ENCODE measurements at regions not wholly inside any gene's neighbourhood (a gene's known extent, or its start where the extent isn't known, plus 50 kb on each side); places are given as distances from the start of the nearest gene placed in this dataset.

DNA sequence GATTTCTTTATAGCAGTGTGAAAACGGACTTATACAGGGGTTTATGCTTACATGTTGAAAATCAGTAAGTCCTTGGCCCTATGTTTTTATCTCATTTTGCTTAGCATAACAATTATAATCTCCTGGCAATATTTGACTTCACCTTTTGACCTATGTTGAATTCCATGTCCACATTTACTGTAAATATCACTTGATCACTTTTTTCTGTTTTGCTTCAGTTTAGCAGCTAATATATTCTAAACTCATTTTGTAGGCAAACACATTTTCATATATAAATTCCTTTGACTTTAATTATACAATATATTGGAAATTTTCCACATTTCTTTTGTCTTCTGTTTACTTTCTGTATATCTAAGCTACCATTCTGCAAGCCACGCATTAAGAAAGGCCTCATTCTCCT is 674.0 kb downstream of the MAT2B start:
- TF ChIP-seq, protein P1, sequence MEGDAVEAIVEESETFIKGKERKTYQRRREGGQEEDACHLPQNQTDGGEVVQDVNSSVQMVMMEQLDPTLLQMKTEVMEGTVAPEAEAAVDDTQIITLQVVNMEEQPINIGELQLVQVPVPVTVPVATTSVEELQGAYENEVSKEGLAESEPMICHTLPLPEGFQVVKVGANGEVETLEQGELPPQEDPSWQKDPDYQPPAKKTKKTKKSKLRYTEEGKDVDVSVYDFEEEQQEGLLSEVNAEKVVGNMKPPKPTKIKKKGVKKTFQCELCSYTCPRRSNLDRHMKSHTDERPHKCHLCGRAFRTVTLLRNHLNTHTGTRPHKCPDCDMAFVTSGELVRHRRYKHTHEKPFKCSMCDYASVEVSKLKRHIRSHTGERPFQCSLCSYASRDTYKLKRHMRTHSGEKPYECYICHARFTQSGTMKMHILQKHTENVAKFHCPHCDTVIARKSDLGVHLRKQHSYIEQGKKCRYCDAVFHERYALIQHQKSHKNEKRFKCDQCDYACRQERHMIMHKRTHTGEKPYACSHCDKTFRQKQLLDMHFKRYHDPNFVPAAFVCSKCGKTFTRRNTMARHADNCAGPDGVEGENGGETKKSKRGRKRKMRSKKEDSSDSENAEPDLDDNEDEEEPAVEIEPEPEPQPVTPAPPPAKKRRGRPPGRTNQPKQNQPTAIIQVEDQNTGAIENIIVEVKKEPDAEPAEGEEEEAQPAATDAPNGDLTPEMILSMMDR (IDR thresholded peaks at IDR 0.05), result no peak

DNA sequence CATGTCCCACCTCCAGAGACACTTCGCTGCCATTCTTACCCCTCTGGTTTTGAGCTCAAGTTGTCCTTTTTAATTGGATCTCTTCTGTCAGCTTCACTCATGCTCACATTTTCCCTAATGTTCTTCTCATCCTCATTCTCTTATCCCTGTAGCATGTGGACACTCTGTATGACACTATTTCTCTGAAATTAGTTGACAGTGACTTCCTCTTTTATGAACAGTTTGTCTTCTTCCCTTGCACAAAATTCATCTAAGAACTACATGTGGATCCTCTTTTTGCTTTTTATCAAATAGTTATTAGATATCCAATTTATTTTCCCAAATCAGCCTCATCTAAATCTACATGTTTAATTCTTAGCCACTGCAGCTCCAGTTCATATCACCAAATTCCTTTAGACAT is 676.2 kb downstream of the MAT2B start:
- TF ChIP-seq, protein P1 (IDR thresholded peaks at IDR 0.05), result no peak

DNA sequence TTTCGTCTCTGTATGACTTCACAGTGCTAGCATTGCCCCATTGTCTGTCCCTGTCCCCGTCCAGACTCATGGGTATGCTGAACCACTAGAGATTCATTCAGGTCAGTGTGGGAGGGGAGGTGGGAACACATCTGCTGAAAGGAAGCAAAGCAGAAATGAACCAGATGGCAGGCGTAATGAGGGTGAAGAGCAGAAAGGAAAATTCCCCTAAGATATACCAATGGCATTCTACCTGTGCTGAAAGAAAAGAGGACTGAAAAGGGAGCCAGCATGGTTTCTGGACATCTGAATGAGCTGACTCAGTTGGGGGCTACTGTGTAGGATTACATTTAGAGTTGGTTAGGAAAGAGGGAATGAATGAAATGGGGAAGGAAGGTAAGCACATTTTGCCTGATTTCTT is 678.7 kb downstream of the MAT2B start:
- TF ChIP-seq, protein P1 (IDR thresholded peaks at IDR 0.05), result no peak

DNA sequence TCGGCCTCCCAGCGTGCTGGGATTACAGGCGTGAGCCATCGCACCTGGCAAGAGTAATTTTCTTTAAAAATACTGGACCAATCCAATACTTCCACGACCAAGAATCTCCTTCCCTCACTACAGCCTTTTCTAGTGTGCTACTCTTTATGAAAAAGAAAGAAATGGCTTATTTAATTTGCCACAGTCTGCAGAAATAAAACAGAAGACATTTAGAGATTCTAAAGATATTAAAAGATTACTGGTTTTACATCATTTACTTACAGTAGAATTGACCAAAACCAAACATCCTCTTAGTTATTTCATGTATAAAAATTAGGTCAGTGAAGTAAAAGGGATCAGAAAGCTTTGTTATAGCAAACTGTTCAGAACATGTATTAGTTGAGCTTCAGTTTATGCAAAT is 679.6 kb downstream of the MAT2B start:
- TF ChIP-seq, protein P1 (IDR thresholded peaks at IDR 0.05), result no peak

DNA sequence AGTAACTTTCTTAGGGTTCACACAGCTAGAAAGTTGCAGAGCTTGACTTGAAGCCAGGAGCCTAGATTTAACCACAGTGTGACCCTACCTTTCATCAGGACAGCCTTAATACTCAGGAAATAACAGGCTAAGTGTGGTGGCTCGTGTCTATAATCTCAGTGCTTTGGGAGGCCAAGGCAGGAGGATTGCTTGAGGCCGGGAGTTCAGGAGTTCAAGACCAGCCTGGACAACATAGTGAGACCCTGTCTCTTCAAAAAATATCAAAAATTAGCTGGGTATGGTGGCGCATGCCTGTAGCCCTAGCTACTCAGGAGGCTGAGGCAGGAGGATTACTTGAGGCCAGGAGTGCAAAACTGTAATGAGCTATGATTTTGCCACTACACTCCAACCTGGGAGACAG is 681.1 kb downstream of the MAT2B start:
- TF ChIP-seq, protein P1 (IDR thresholded peaks at IDR 0.05), result no peak

DNA sequence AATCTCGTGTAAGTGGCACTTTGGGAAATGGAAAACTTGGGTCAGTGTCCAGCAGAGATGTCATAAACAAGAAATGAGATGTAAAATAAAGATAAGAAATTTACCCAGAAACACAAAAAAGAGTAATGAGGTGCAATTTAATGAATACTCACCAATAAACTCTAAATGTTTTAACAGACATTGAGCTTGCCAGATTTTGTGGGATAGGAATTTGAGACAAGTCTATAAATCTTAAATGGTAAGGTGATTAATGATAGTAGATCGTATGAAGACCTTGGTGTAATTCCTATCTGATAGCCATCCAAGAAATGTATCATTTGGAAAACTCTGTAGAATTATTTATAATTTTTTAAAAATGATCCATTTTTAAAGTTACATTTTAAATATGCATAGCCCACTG is 682.4 kb downstream of the MAT2B start:
- TF ChIP-seq, protein P1 (IDR thresholded peaks at IDR 0.05), result no peak

DNA sequence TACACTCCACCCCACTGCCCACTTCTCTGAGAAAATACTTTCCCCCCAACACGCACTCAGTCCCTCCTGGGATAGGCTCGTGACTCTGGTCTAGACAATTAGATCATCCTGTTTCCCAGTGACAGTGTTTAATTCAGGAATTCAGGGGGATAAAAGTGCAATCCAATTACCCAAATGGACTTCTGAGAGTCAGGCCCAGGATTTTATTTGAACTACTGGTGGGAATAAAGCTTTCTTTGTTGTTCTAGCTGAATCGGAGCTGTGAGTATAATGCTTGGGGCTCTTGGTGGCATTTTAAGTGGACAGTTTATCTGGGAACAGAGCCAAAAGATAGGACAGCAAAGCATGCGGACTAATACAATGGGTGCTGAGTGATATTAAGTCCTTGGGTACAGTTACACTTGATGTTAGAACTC is 683.3 kb downstream of the MAT2B start:
- TF ChIP-seq, protein P1 (IDR thresholded peaks at IDR 0.05), result no peak

DNA sequence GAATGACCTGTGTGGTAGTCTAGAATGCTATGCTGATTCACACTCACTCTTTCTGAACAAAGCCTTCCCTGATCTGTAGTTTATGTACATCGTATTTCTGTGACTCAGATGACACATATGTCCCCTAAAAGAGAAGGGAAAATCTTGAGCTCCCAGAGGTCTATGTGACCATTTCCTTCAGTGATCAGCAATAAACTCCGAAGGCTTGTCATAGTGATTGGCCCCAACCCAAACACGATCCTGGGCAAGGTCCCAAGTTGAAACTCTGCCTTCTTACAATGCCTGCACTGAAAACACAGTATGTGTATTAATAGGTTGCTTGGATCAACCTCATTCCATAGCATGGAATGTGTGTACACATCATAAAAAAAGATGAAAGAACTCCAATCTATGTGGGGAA is 685.8 kb downstream of the MAT2B start:
- TF ChIP-seq, protein P1 (IDR thresholded peaks at IDR 0.05), result no peak

Data from LNCAP (cell line).